Activated CD4-positive, alpha-beta T cell treated with anti-CD3 and anti-CD28 coated beads, Interleukin-2, amount 50 U/mL, for 48 hours (primary cell): ENCODE measurements at regions not wholly inside any gene's neighbourhood (a gene's known extent, or its start where the extent isn't known, plus 50 kb on each side); places are given as distances from the start of the nearest gene placed in this dataset.

Experiments
- DNase-seq, 2 experiments: peaks; one replicate each; pipeline ENCODE4 v3.0.0-alpha.2; 2020

- DNase-seq = no peak
Measured at GRCh38 chr10:123507298-123507697, 158.9 kb upstream of the GPR26 start.

- DNase-seq = no peak
Measured at GRCh38 chr10:123509338-123509737, 156.8 kb upstream of the GPR26 start.

- DNase-seq = no peak
Measured at GRCh38 chr10:123512901-123513775, 153.0 kb upstream of the GPR26 start.

GRCh38 chr10:123513870-123514269, 152.3 kb upstream of the GPR26 start:
- DNase-seq = no peak

- no peak for DNase-seq
Measured at GRCh38 chr10:123514996-123515395, 151.2 kb upstream of the GPR26 start.

GRCh38 chr10:123515661-123516060, 150.5 kb upstream of the GPR26 start:
- DNase-seq = no peak

- no peak for DNase-seq
Measured at GRCh38 chr10:123516291-123516690, 149.9 kb upstream of the GPR26 start.

GRCh38 chr10:123517426-123517825, 148.7 kb upstream of the GPR26 start:
- no peak for DNase-seq

GRCh38 chr10:123517901-123518300, 148.3 kb upstream of the GPR26 start:
- no peak for DNase-seq

- no peak for DNase-seq
Measured at GRCh38 chr10:123518765-123519164, 147.4 kb upstream of the GPR26 start.

- no peak for DNase-seq
Measured at GRCh38 chr10:123519861-123520260, 146.3 kb upstream of the GPR26 start.

- no peak for DNase-seq
Measured at GRCh38 chr10:123521076-123521475, 145.1 kb upstream of the GPR26 start.

- no peak for DNase-seq
Measured at GRCh38 chr10:123521556-123521955, 144.6 kb upstream of the GPR26 start.

- DNase-seq = no peak
Measured at GRCh38 chr10:123522702-123523312, 143.3 kb upstream of the GPR26 start.

- DNase-seq = no peak
Measured at GRCh38 chr10:123523833-123524232, 142.3 kb upstream of the GPR26 start.

- no peak for DNase-seq
Measured at GRCh38 chr10:123526356-123527064, 139.6 kb upstream of the GPR26 start.

- DNase-seq = no peak
Measured at GRCh38 chr10:123527151-123527550, 139.0 kb upstream of the GPR26 start.

GRCh38 chr10:123529146-123529760, 136.9 kb upstream of the GPR26 start:
- DNase-seq = no peak

GRCh38 chr10:123530166-123530870, 135.8 kb upstream of the GPR26 start:
- no peak for DNase-seq

- DNase-seq = no peak
Measured at GRCh38 chr10:123535386-123535785, 130.8 kb upstream of the GPR26 start.

- DNase-seq = no peak
Measured at GRCh38 chr10:123536176-123536845, 129.8 kb upstream of the GPR26 start.
